ENCODE measurements at regions not wholly inside any gene's neighbourhood (a gene's known extent, or its start where the extent isn't known, plus 50 kb on each side); places are given as distances from the start of the nearest gene placed in this dataset.

DNA sequence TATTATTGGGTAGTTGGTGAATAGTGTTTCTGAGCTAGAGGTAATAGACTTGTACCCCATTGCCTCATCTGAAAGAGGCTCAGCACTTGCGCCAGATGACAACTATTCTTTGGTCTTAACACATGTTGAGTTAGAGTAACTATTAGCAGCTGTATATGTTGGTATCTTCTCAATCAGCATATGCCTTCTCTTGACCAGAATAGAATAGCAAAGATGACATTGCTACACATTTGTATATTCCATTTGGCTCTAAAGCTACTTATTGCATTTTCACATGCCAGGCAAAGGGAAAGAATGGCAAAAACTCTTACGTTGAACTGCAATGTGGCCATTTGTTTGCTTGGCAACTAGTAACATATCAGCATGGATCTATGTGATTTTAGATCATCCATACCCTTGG, 173.8 kb upstream of the AGR3 start:
- Histone ChIP-seq H3K4me2 (no peak overlapping the region), H3K9me3 (no peaks in the 10 kb centered on the region), H3K4me3 (no peak overlapping the region), H3K27ac (no peak overlapping the region), H3K4me1 (no peaks in the 10 kb centered on the region)
- TF ChIP-seq, protein P1, sequence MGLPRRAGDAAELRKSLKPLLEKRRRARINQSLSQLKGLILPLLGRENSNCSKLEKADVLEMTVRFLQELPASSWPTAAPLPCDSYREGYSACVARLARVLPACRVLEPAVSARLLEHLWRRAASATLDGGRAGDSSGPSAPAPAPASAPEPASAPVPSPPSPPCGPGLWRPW (IDR thresholded peaks at IDR 0.05) = no peak
- TF ChIP-seq HEYL (CRISPR knock-in tag; IDR thresholded peaks at IDR 0.05) (no peak), CEBPB (IDR thresholded peaks at IDR 0.05) (no peak), TP53 (CRISPR knock-in tag; IDR thresholded peaks at IDR 0.05) (no peak), CHD2 (IDR thresholded peaks at IDR 0.05; ENCODE audit: low read length, partially characterized antibody) (no peak), MAZ (IDR thresholded peaks at IDR 0.05; ENCODE audit: borderline replicate concordance, low read depth, low read length) (no peak), MAFK (IDR thresholded peaks at IDR 0.05; ENCODE audit: partially characterized antibody) (no peak), CBX8 (IDR thresholded peaks at IDR 0.05) (no peak), TFCP2L1 (CRISPR knock-in tag; IDR thresholded peaks at IDR 0.05) (no peak), EP300 (IDR thresholded peaks at IDR 0.05) (no peak), NR3C1 (IDR thresholded peaks at IDR 0.05) (no peak), KDM5A (IDR thresholded peaks at IDR 0.05) (no peak)
- ChIA-PET CTCF (no interaction called here), POLR2A (no interaction called here)
- FAIRE-seq = no peak
- ATAC-seq = no peak
- DNase-seq (ENCODE audit: low read depth in 1 of 2, low spot score in 1 of 2) = no peak
- 95% methylated on average over 2 of the region's 2 CpGs for WGBS (ENCODE audit: missing lambda C conversion rate)

DNA sequence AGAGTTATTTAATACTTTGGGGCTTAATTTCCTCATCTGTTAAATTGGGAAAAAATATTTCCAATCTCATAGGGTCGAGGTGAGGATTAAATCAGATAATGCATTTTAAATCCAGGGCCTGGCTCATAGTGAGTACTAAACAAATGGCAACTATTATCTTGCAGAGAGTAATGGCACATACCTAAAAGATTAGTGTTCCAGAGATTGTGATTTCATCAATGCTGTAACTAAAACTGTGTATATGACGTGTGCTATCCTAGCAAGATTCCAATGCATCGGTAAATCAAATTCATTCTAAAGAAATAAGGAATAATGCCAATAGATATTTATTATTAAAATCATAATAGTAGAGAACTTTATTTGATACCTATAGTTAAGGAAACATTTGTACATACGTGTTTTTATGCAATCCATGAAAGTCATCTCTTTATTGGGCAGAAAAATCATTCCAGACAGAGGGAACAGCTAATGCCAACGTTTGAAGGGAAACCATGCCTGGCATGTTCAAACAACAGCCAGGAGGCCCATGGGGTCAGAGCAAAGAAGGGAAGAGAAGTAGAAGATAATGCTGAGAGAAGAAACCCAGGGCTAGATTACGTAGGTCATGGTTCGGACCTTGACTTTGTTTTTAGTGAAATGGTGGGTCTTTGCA, 174.8 kb upstream of the AGR3 start:
- ATAC-seq (no peak), FAIRE-seq (no peak), DNase-seq (ENCODE audit: low read depth in 1 of 2, low spot score in 1 of 2) (no peak)
- CTCF ChIA-PET = interaction anchor here (0.8 kb wide), 1 partner anchor 19 kb away, joined by 3 read pairs; no protein-coding TSS in a partner anchor
- POLR2A ChIA-PET = no interaction called here
- Histone ChIP-seq H3K4me3 (no peak overlapping the region), H3K9me3 (no peaks in the 10 kb centered on the region), H3K4me1 (no peaks in the 10 kb centered on the region), H3K4me2 (no peak overlapping the region), H3K27ac (no peak overlapping the region)
- TF ChIP-seq CHD2 (IDR thresholded peaks at IDR 0.05; ENCODE audit: low read length, partially characterized antibody) = no peak
- no peak for TF ChIP-seq KDM5A (IDR thresholded peaks at IDR 0.05)
- TF ChIP-seq CEBPB (IDR thresholded peaks at IDR 0.05) = no peak
- TF ChIP-seq RNF2 (IDR thresholded peaks at IDR 0.05; ENCODE audit: borderline replicate concordance, low read depth) = no peak
- TF ChIP-seq CBX8 (IDR thresholded peaks at IDR 0.05) = no peak
- no peak for TF ChIP-seq EHMT2 (IDR thresholded peaks at IDR 0.05; ENCODE audit: low read depth)
- no peak for TF ChIP-seq ZC3H11A (IDR thresholded peaks at IDR 0.05)
- no peak for TF ChIP-seq FOXS1 (CRISPR knock-in tag; IDR thresholded peaks at IDR 0.05)
- 69% methylated on average over 7 of the region's 7 CpGs for WGBS (ENCODE audit: missing lambda C conversion rate)

DNA sequence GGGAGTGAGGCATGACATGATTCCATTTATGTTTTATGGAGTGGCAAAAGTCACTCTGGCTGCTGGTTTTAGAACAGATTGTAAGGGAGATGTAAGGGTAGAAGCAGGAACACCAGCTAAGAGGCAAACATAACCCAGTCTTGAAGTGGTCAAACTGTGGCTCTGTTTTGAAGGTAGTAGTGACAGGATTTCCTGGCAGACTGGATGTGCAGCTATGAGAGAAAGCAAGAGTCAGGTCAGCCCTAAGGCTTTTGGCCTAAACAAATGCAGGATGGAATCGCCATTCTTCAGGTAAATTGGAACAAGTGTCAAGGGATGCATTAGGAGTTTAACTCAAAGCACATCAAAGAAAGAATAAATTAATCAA, 175.3 kb upstream of the AGR3 start:
- ChIA-PET CTCF (interaction anchor here (0.8 kb wide), 1 partner anchor 19 kb away, joined by 3 read pairs; no protein-coding TSS in a partner anchor), POLR2A (no interaction called here)
- DNase-seq (ENCODE audit: low read depth in 1 of 2, low spot score in 1 of 2) (no peak), FAIRE-seq (no peak), ATAC-seq (no peak)
- no peak overlapping the region for H3K27ac ChIP-seq
- no peak overlapping the region for H3K4me2 ChIP-seq
- no peak for TF ChIP-seq ZSCAN20 (CRISPR knock-in tag; IDR thresholded peaks at IDR 0.05)
- TF ChIP-seq MAFK (IDR thresholded peaks at IDR 0.05; ENCODE audit: partially characterized antibody) = no peak
- no peak for TF ChIP-seq KDM1A (IDR thresholded peaks at IDR 0.05; ENCODE audit: low read depth)
- no peak for TF ChIP-seq CHD2 (IDR thresholded peaks at IDR 0.05; ENCODE audit: low read length, partially characterized antibody)
- no peak for TF ChIP-seq NPAS2 (CRISPR knock-in tag; IDR thresholded peaks at IDR 0.05; ENCODE audit: borderline replicate concordance)
- H3K4me1 ChIP-seq = no peaks in the 10 kb centered on the region
- WGBS (ENCODE audit: missing lambda C conversion rate) = 72% methylated on average over 1 of the region's 1 CpG
- no peak overlapping the region for H3K4me3 ChIP-seq
- H3K9me3 ChIP-seq = no peaks in the 10 kb centered on the region

DNA sequence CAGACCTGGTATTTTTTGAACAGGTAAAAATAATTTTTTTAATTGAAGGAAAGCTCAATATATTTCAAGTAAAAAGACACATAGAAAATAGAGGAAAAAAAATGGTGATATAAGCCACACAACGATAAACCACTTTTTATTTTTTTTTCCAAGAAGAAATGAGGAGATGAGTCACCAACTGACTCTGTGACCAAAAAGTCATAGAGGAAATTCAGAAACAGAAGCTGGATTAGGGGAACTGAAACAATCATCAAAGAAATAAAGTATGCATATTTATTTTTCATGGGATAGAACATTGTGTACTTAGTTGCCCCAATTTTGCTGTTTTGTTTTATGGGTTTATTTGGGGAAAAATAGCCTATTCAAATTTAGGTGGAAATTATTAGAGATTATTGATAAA, 176.8 kb upstream of the AGR3 start:
- no peak overlapping the region for H3K4me2 ChIP-seq
- ChIA-PET CTCF (interaction anchor here (1.3 kb wide), 1 partner anchor 11 kb away, joined by 3 read pairs; no protein-coding TSS in a partner anchor), POLR2A (no interaction called here)
- TF ChIP-seq SREBF2 (IDR thresholded peaks at IDR 0.05) = no peak
- no peak for TF ChIP-seq FOSL2 (IDR thresholded peaks at IDR 0.05)
- peak; percentile 55 for TF ChIP-seq FOSL2 (CRISPR knock-in tag; IDR thresholded peaks at IDR 0.05)
- DNase-seq (ENCODE audit: low read depth in 1 of 2, low spot score in 1 of 2) (no peak), FAIRE-seq (no peak), ATAC-seq (no peak)
- WGBS (ENCODE audit: missing lambda C conversion rate) = 66% methylated on average over 1 of the region's 1 CpG
- H3K4me1 ChIP-seq = no peaks in the 10 kb centered on the region
- H3K9me3 ChIP-seq = no peaks in the 10 kb centered on the region
- H3K27ac ChIP-seq = no peak overlapping the region
- H3K4me3 ChIP-seq = no peak overlapping the region
